IMR-90 (cell line): ENCODE measurements at regions not wholly inside any gene's neighbourhood (a gene's known extent, or its start where the extent isn't known, plus 50 kb on each side); places are given as distances from the start of the nearest gene placed in this dataset.

Experiments used
- BHLHE40 ChIP-seq: fragments of 150-350 bp; IDR thresholded peaks from 2 replicates; pipeline ENCODE4 v1.6.1; 2016; ENCODE audit warnings: mild to moderate bottlenecking, low read depth, low read length
- CEBPB ChIP-seq: IDR thresholded peaks from 2 replicates; pipeline ENCODE4 v1.6.1; 2012; ENCODE audit warnings: low read depth, low read length, improper control_type of control experiment
- CHD1 ChIP-seq: IDR thresholded peaks from 2 replicates; pipeline ENCODE4 v1.6.1; 2012; ENCODE audit warnings: low read depth, low read length, improper control_type of control experiment
- CTCF ChIP-seq: conservative IDR thresholded peaks from 2 replicates; pipeline ENCODE4 v1.5.1; 2012; ENCODE audit warnings: mild to moderate bottlenecking, low read depth, low read length, improper control_type of control experiment
- MAFK ChIP-seq: IDR thresholded peaks from 2 replicates; pipeline ENCODE4 v1.6.1; 2012; ENCODE audit warnings: low read depth, low read length, improper control_type of control experiment
- MAZ ChIP-seq: IDR thresholded peaks from 2 replicates; pipeline ENCODE4 v1.6.1; 2012; ENCODE audit warnings: low read depth, mild to moderate bottlenecking, low read length, improper control_type of control experiment, moderate library complexity, borderline replicate concordance
- MXI1 ChIP-seq: IDR thresholded peaks from 2 replicates; pipeline ENCODE4 v1.6.1; 2012; ENCODE audit warnings: low read depth, mild to moderate bottlenecking, low read length, moderate library complexity, borderline replicate concordance
- NFE2L2 ChIP-seq: fragments of 150-350 bp; IDR thresholded peaks from 2 replicates; pipeline ENCODE4 v1.6.1; 2016; ENCODE audit warnings: low read depth, mild to moderate bottlenecking, low read length
- POLR2A ChIP-seq: IDR thresholded peaks from 2 replicates; pipeline ENCODE4 v1.6.1; 2012; ENCODE audit warnings: mild to moderate bottlenecking, low read depth, low read length
- RAD21 ChIP-seq: IDR thresholded peaks from 2 replicates; pipeline ENCODE4 v1.6.1; 2012; ENCODE audit warnings: low read length, improper control_type of control experiment
- RFX5 ChIP-seq: IDR thresholded peaks from 2 replicates; pipeline ENCODE4 v1.8.0; 2012; ENCODE audit warnings: low read depth, mild to moderate bottlenecking, low read length, moderate library complexity
- SMC3 ChIP-seq: fragments of 150-350 bp; IDR thresholded peaks from 2 replicates; pipeline ENCODE4 v1.6.1; 2016; ENCODE audit warnings: low read depth, mild to moderate bottlenecking, antibody characterized with exemption, low read length, moderate library complexity
- TF ChIP-seq, protein P1 (sequence below): fragments of 150-350 bp; IDR thresholded peaks from 2 replicates; pipeline ENCODE4 v1.6.1; 2017; ENCODE audit warnings: mild to moderate bottlenecking, antibody characterized with exemption, low read length, low read depth
- TF ChIP-seq, protein P2 (sequence below): fragments of 150-350 bp; IDR thresholded peaks from 2 replicates; pipeline ENCODE4 v1.6.1; 2016; ENCODE audit warnings: low read depth, mild to moderate bottlenecking, low read length, moderate library complexity, borderline replicate concordance

DNA sequence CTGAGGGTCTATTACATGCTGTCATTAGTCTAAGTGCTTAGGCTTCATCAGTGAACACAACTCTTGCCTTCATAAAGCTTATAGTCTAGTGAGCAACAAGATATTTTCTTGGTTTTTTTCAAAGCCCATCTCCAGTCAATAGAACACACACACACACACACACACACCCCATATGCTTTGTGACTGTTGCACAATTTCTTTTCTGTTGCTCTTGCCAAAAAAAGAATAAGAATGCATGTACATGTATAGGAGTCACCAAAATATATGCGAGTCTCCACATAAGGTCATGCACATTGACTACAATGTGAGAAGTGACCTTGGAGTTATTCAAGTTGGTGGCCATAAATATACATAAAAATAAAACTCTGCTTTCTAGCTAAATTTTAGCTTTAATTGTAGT, 351.5 kb upstream of the TLE4 start:
- no peak for TF ChIP-seq CTCF
- TF ChIP-seq SMC3 = no peak
- TF ChIP-seq, protein P1, sequence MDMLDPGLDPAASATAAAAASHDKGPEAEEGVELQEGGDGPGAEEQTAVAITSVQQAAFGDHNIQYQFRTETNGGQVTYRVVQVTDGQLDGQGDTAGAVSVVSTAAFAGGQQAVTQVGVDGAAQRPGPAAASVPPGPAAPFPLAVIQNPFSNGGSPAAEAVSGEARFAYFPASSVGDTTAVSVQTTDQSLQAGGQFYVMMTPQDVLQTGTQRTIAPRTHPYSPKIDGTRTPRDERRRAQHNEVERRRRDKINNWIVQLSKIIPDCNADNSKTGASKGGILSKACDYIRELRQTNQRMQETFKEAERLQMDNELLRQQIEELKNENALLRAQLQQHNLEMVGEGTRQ = no peak
- TF ChIP-seq POLR2A = no peak
- TF ChIP-seq BHLHE40 = no peak
- TF ChIP-seq CHD1 = no peak
- TF ChIP-seq, protein P2, sequence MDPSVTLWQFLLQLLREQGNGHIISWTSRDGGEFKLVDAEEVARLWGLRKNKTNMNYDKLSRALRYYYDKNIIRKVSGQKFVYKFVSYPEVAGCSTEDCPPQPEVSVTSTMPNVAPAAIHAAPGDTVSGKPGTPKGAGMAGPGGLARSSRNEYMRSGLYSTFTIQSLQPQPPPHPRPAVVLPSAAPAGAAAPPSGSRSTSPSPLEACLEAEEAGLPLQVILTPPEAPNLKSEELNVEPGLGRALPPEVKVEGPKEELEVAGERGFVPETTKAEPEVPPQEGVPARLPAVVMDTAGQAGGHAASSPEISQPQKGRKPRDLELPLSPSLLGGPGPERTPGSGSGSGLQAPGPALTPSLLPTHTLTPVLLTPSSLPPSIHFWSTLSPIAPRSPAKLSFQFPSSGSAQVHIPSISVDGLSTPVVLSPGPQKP = no peak
- TF ChIP-seq MAZ = no peak
- TF ChIP-seq RFX5 = no peak
- TF ChIP-seq MAFK = no peak
- TF ChIP-seq CEBPB = peak; percentile 72
- no peak for TF ChIP-seq MXI1
- TF ChIP-seq RAD21 = no peak
- no peak for TF ChIP-seq NFE2L2
